IMR-90 (cell line): ENCODE measurements at regions not wholly inside any gene's neighbourhood (a gene's known extent, or its start where the extent isn't known, plus 50 kb on each side); places are given as distances from the start of the nearest gene placed in this dataset.
A peak's percentile ranks its signal among the peaks of the same experiment; 100 is the strongest.

Experiments
- ATAC-seq: fragments of 200-7000 bp; cut with Tn5 transposase; 2 replicates; pipeline ENCODE4 v1.9.1; 2020; ENCODE audit warnings: low read depth, mild to moderate bottlenecking, moderate library complexity
- BruUV-seq: library from RNA; stranded (reverse); fragments of 400-500 nt; replicated peaks from 2 replicates; lab custom pipeline; 2021; lab: Mats Ljungman, UMichigan
- CTCF ChIA-PET: fragments of 300-600 bp; formaldehyde crosslinking; extraction: SDS; loops from one replicate; lab custom pipeline; 2021; ENCODE audit warnings: antibody characterized with exemption; lab: Yijun Ruan, JAX
- POLR2A ChIA-PET: fragments of 300-600 bp; sonication (Branson Sonifier 250); formaldehyde crosslinking; loops from one replicate; lab custom pipeline; 2022; ENCODE audit warnings: antibody characterized with exemption; ENCODE audit not compliant: unreplicated experiment; lab: Charles Lee
- DNase-seq: peaks from one replicate; pipeline ENCODE4 v3.0.0; 2013
- H2AFZ ChIP-seq: replicated peaks from 2 replicates; pipeline ENCODE3; 2013; ENCODE audit warnings: low read length, mild to moderate bottlenecking; ENCODE audit not compliant: poor library complexity
- H2AK5ac ChIP-seq: 2 replicates; pipeline ENCODE4 v1.6.1; 2013; ENCODE audit warnings: low read depth, low read length, inconsistent platforms
- H2AK9ac ChIP-seq: replicated peaks from 2 replicates; pipeline ENCODE3; 2013; ENCODE audit warnings: mild to moderate bottlenecking, low read depth, low read length, moderate library complexity; ENCODE audit not compliant: poor library complexity
- H2BK120ac ChIP-seq: 2 replicates; pipeline ENCODE4 v1.6.1; 2013; ENCODE audit warnings: low read depth, low read length, inconsistent platforms
- H2BK15ac ChIP-seq: 3 replicates; pipeline ENCODE4 v1.6.1; 2013; ENCODE audit warnings: low read depth, low read length, inconsistent platforms
- H2BK20ac ChIP-seq: 2 replicates; pipeline ENCODE4 v1.6.1; 2013; ENCODE audit warnings: low read depth, mild to moderate bottlenecking, inconsistent platforms, low read length, moderate library complexity
- H2BK5ac ChIP-seq: 2 replicates; pipeline ENCODE4 v1.6.1; 2013; ENCODE audit warnings: mild to moderate bottlenecking, low read depth, low read length, inconsistent platforms; ENCODE audit not compliant: poor library complexity, severe bottlenecking
- H3K14ac ChIP-seq: replicated peaks from 2 replicates; pipeline ENCODE4 v1.6.1; 2013; ENCODE audit warnings: low read depth, low read length, inconsistent platforms
- H3K18ac ChIP-seq: 2 replicates; pipeline ENCODE4 v1.6.1; 2013; ENCODE audit warnings: low read depth, low read length, control low read depth
- H3K23ac ChIP-seq: 2 replicates; pipeline ENCODE4 v1.6.1; 2013; ENCODE audit warnings: low read depth, low read length, inconsistent platforms
- H3K27ac ChIP-seq: 2 replicates; pipeline ENCODE4 v1.5.1; 2013; ENCODE audit warnings: mild to moderate bottlenecking, control low read depth, low read length; ENCODE audit not compliant: insufficient read depth
- H3K27me3 ChIP-seq: 2 replicates; pipeline ENCODE4 v1.6.1; 2013; ENCODE audit warnings: low read length; ENCODE audit not compliant: control insufficient read depth, insufficient read depth
- H3K36me3 ChIP-seq: 2 replicates; pipeline ENCODE4 v1.6.1; 2013; ENCODE audit warnings: low read length, mixed read lengths; ENCODE audit not compliant: control insufficient read depth, insufficient read depth
- H3K4ac ChIP-seq: 2 replicates; pipeline ENCODE4 v1.6.1; 2013; ENCODE audit warnings: low read depth, low read length, inconsistent platforms
- H3K4me1 ChIP-seq: 2 replicates; pipeline ENCODE4 v1.6.1; 2013; ENCODE audit warnings: low read length, mixed read lengths; ENCODE audit not compliant: control insufficient read depth, insufficient read depth
- H3K4me2 ChIP-seq: 2 replicates; pipeline ENCODE4 v1.6.1; 2013; ENCODE audit warnings: low read depth, mild to moderate bottlenecking, control low read depth, low read length, moderate library complexity
- H3K4me3 ChIP-seq: 2 replicates; pipeline ENCODE4 v1.5.1; 2013; ENCODE audit warnings: low read depth, mild to moderate bottlenecking, control low read depth, low read length, moderate library complexity; ENCODE audit not compliant: insufficient read depth
- H3K56ac ChIP-seq: 2 replicates; pipeline ENCODE4 v1.6.1; 2013; ENCODE audit warnings: low read length, inconsistent platforms; ENCODE audit not compliant: insufficient read depth; ENCODE audit errors: extremely low read depth
- H3K79me1 ChIP-seq, 2 experiments: 2 replicates each; pipeline ENCODE4 v1.6.1; 2013; ENCODE audit warnings: low read length in 2 of 2, inconsistent platforms in 1 of 2, low read depth in 1 of 2
- H3K9ac ChIP-seq: 2 replicates; pipeline ENCODE4 v1.6.1; 2013; ENCODE audit warnings: low read depth, low read length, control low read depth
- H3K9me1 ChIP-seq: 2 replicates; pipeline ENCODE4 v1.6.1; 2013; ENCODE audit warnings: low read length, inconsistent platforms; ENCODE audit not compliant: insufficient read depth
- H3K9me3 ChIP-seq: 2 replicates; pipeline ENCODE4 v1.6.1; 2013; ENCODE audit warnings: low read length; ENCODE audit not compliant: control insufficient read depth, insufficient read depth
- H4K20me1 ChIP-seq: 2 replicates; pipeline ENCODE4 v1.6.1; 2013; ENCODE audit warnings: low read length, inconsistent platforms; ENCODE audit not compliant: insufficient read depth
- H4K5ac ChIP-seq: 2 replicates; pipeline ENCODE4 v1.6.1; 2013; ENCODE audit warnings: mild to moderate bottlenecking, low read depth, low read length, control low read depth
- H4K8ac ChIP-seq, 2 experiments: 2 replicates each; pipeline ENCODE4 v1.6.1; 2013; ENCODE audit warnings: low read depth in 2 of 2, low read length in 2 of 2, control low read depth in 1 of 2, inconsistent platforms in 1 of 2
- H4K91ac ChIP-seq: 2 replicates; pipeline ENCODE4 v1.6.1; 2013; ENCODE audit warnings: low read depth, low read length, inconsistent platforms; ENCODE audit not compliant: insufficient read depth
- CEBPB ChIP-seq: IDR thresholded peaks from 2 replicates; pipeline ENCODE4 v1.6.1; 2012; ENCODE audit warnings: low read depth, low read length, improper control_type of control experiment
- MAZ ChIP-seq: IDR thresholded peaks from 2 replicates; pipeline ENCODE4 v1.6.1; 2012; ENCODE audit warnings: low read depth, mild to moderate bottlenecking, low read length, improper control_type of control experiment, moderate library complexity, borderline replicate concordance
- WGBS, 2 experiments: methylation state at CpG; one replicate each; pipeline versions ENCODE4 v1.1.5 to v1.1.7; 2013; ENCODE audit warnings: missing lambda C conversion rate in 2 of 2; ENCODE audit not compliant: insufficient read length in 1 of 2; ENCODE audit errors: extremely low coverage in 2 of 2; 5-methylcytosine and 5-hydroxymethylcytosine counted together
- dilution Hi-C: fragments of 300-500 bp; cut with HindIII; formaldehyde crosslinking; loops from one replicate; pipeline ENCODE4 v1.14.3; 2018; ENCODE audit warnings: low sequenced_read_pairs; ENCODE audit not compliant: unreplicated experiment
- in situ Hi-C: fragments of 300-500 bp; cut with MboI; formaldehyde crosslinking; loops from 3 replicates; pipeline ENCODE4 v1.14.3; 2019; ENCODE audit warnings: low sequenced_read_pairs, inconsistent platforms, mixed read lengths
- intact Hi-C: fragments of 100-400 bp; cut with micrococcal nuclease; formaldehyde crosslinking; loops from 2 replicates; pipeline ENCODE4 v1.10.0; 2022

DNA sequence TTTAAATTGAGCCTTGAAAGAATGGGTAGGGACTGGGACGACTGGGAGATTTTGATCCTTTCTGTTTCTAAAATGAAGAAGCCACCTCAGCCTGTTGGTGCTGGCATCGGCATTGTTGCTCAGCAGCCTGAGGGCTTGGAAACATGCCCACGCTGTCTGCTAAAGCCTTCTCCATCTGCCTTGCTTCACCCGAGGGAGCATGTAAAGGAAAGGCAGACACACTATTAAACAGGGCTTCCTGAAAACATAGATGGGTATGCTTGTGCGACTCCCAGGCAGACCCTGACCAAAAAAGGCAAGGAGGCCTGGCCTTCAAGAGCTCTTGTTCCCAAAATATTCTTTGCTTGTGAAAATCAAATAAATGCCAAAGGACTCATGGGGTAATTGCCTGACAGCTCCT is 84.2 kb upstream of the SLC4A7 start:
- no peaks in the 10 kb centered on the region for H3K27me3 ChIP-seq
- peak overlapping the region; percentile 26; the same call in 1 of the 2 replicates for H3K23ac ChIP-seq
- CTCF ChIA-PET, result interaction anchor here (0.5 kb wide), 1 partner anchor 12 kb away, joined by 6 read pairs; no protein-coding TSS in a partner anchor
- whole genome bisulfite sequencing, 2 experiments, result 60% methylated on average over 2 of the region's 5 CpGs; no CpG with 5 or more reads in 1 of the 2 experiments
- 0 out of 2 replicates have a peak, but pooled peaks cover 4% of the 10 kb centered on the region for H3K4me1 ChIP-seq
- peak; percentile 72 for DNase-seq
- BruUV-seq, result no TSS peak
- peak; percentile 60 for ATAC-seq
- H2BK15ac ChIP-seq, result peak overlapping the region; percentile 6; the same call in 2 of the 3 replicates
- no peaks in the 10 kb centered on the region for H3K79me1 ChIP-seq
- in situ Hi-C loops (no loop called here), intact Hi-C loops (no loop called here), dilution Hi-C loops (no loop called here)
- no peaks in the 10 kb centered on the region for H3K36me3 ChIP-seq
- TF ChIP-seq MAZ (no peak), CEBPB (0 out of 2 replicates have a peak, but pooled peaks have one; percentile 20)
- peak overlapping the region; percentile 30 for H2AK5ac ChIP-seq
- no peaks in the 10 kb centered on the region for H3K9me3 ChIP-seq
- H3K9me1 ChIP-seq, result no peaks in the 10 kb centered on the region
- peak overlapping the region; percentile 56; the same call in 1 of the 2 replicates for H2BK120ac ChIP-seq
- H3K14ac ChIP-seq, result peak overlapping the region; percentile 46; the same call in 1 of the 2 replicates
- peak overlapping the region; percentile 30; the same call in 1 of the 2 replicates for H3K4ac ChIP-seq
- no peak overlapping the region for H3K4me2 ChIP-seq
- no peak overlapping the region for H4K5ac ChIP-seq
- no peak overlapping the region for H3K4me3 ChIP-seq
- H2BK20ac ChIP-seq, result peak overlapping the region; percentile 51; the same call in 1 of the 2 replicates
- no peak overlapping the region for H3K56ac ChIP-seq
- H2BK5ac ChIP-seq, result no peak overlapping the region
- H4K91ac ChIP-seq, result no peak overlapping the region
- no peak overlapping the region for H3K27ac ChIP-seq
- H2AFZ ChIP-seq, result peak overlapping the region; percentile 80
- H3K9ac ChIP-seq, result no peak overlapping the region
- H2AK9ac ChIP-seq, result no peak overlapping the region
- no peaks in the 10 kb centered on the region for H4K20me1 ChIP-seq
- no peak overlapping the region for H3K18ac ChIP-seq
- H4K8ac ChIP-seq, result peak overlapping the region in 1 of 2 experiments; percentile 44; a peak in 1 of 4 replicates
- POLR2A ChIA-PET, result no interaction called here
